ENCODE measurements at regions not wholly inside any gene's neighbourhood (a gene's known extent, or its start where the extent isn't known, plus 50 kb on each side); places are given as distances from the start of the nearest gene placed in this dataset.
"Not testable (repeated sequence)": the region's sequence is repeated elsewhere in the genome, so short reads cannot be mapped to it uniquely, and the experiment has no call there.

DNA sequence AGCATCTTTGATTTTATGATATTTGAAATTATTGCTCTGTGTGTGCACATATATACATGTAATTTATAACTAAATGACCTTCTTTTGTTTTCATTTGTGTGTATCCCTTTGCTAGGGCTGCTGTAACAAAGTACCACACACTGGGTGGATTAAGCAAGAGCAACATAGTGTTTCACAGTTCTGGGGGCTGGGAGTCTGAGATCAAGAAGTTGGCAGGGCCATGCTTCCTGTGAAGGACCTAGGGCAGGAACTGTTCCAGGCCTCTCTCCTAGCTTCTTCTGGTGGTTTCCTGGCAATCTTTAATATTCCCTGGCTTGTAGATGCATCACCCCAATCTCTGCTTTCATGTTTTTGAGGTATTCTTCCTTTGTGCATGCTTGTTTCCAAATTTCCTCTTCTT is 1043.9 kb downstream of the TSN start:
- H3K4me3 ChIP-seq, result no peak overlapping the region
- ATAC-seq (no peak), DNase-seq (no peak)
- TF ChIP-seq, protein P1, sequence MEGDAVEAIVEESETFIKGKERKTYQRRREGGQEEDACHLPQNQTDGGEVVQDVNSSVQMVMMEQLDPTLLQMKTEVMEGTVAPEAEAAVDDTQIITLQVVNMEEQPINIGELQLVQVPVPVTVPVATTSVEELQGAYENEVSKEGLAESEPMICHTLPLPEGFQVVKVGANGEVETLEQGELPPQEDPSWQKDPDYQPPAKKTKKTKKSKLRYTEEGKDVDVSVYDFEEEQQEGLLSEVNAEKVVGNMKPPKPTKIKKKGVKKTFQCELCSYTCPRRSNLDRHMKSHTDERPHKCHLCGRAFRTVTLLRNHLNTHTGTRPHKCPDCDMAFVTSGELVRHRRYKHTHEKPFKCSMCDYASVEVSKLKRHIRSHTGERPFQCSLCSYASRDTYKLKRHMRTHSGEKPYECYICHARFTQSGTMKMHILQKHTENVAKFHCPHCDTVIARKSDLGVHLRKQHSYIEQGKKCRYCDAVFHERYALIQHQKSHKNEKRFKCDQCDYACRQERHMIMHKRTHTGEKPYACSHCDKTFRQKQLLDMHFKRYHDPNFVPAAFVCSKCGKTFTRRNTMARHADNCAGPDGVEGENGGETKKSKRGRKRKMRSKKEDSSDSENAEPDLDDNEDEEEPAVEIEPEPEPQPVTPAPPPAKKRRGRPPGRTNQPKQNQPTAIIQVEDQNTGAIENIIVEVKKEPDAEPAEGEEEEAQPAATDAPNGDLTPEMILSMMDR (IDR thresholded peaks at IDR 0.05), result no peak
- no peaks in the 10 kb centered on the region for H3K9me3 ChIP-seq
- intact Hi-C loops (cut with DNase I), result no loop called here
- no peaks in the 10 kb centered on the region for H3K27me3 ChIP-seq (ENCODE audit: insufficient read depth in 3 of 3, low read length in 2 of 3)
- no peaks in the 10 kb centered on the region for H3K36me3 ChIP-seq (ENCODE audit: insufficient read depth in 1 of 2, low read depth in 1 of 2)
- no peak overlapping the region for H3K27ac ChIP-seq
- H3K4me1 ChIP-seq, result no peaks in the 10 kb centered on the region

DNA sequence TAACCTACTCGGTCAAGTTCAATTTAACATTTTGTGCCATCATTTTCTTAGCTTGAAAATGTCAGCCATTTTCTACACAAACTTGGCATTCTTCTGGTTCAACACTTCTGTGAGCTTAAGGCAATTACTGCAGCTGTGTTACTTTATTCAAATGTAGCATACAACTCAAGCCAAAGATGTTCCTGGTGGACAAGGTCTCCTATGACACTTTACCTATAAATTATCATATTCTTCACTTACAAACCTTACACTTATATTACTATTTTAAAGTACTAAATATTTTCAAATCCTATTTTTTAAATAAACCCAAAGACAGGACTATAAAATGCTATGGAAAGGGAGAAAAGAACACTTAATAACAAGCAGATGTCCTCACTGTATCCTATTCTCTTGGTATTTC is 1045.3 kb downstream of the TSN start:
- 72 to 79% (median 74%) methylated on average over 1 of the region's 1 CpG for WGBS, 3 donors
- H3K4me1 ChIP-seq, result no peaks in the 10 kb centered on the region
- intact Hi-C loops (cut with DNase I), result no loop called here
- H3K4me3 ChIP-seq, result no peak overlapping the region
- no peak overlapping the region for H3K27ac ChIP-seq
- TF ChIP-seq, protein P1 (IDR thresholded peaks at IDR 0.05), result no peak
- DNase-seq (no peak), ATAC-seq (no peak)
- H3K27me3 ChIP-seq (ENCODE audit: insufficient read depth in 3 of 3, low read length in 2 of 3), result no peaks in the 10 kb centered on the region
- H3K9me3 ChIP-seq, result no peaks in the 10 kb centered on the region
- H3K36me3 ChIP-seq (ENCODE audit: insufficient read depth in 1 of 2, low read depth in 1 of 2), result no peaks in the 10 kb centered on the region

DNA sequence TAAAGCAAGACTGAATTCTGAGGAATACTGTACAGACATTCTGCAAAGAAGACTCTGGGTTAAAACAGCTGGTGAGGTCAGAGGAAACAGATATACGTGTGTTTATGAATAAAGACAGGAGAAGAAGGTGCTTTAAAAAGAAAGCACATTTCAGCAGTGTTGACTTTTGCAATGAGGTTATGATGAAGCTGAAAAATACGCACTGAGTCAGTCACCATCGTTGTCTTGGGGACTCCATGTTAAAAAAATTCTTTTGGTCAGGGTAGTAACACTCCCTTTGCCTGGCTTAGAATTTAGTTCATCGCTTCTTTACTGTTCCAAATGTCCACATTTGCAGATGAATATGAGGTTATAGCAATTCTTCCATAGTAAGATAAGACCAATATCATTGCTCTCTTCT is 1049.0 kb downstream of the TSN start:
- Histone ChIP-seq H3K36me3 (ENCODE audit: insufficient read depth in 1 of 2, low read depth in 1 of 2) (no peaks in the 10 kb centered on the region), H3K27ac (no peak overlapping the region), H3K27me3 (ENCODE audit: insufficient read depth in 3 of 3, low read length in 2 of 3) (no peaks in the 10 kb centered on the region), H3K4me1 (no peaks in the 10 kb centered on the region), H3K4me3 (no peak overlapping the region), H3K9me3 (no peaks in the 10 kb centered on the region)
- intact Hi-C loops (cut with DNase I), result no loop called here
- DNase-seq, result no peak
- TF ChIP-seq, protein P1 (IDR thresholded peaks at IDR 0.05), result no peak
- ATAC-seq, result no peak
- WGBS, 3 donors, result 80 to 84% (median 82%) methylated on average over 4 of the region's 4 CpGs

DNA sequence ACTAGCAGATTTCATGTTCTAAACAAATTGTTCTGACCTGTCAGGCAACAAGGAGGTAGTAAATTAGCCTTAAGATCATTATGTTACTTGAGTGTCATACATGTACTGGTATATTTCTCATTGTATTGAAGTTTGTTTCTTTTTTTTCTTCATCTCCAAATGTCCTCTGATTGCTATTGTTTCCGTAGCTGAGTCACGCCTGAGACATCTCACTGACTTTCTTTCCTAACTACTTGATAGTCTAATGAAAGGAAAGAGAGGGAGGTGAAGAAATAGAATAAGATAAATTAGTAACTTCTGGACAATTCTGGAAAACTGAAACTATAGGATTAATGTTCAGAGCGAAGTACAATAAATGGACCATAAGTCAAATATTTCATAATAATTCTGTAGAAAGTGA is 1049.9 kb downstream of the TSN start:
- no peak for DNase-seq
- intact Hi-C loops (cut with DNase I), result no loop called here
- H3K27me3 ChIP-seq (ENCODE audit: insufficient read depth in 3 of 3, low read length in 2 of 3), result no peaks in the 10 kb centered on the region
- no peak overlapping the region for H3K4me3 ChIP-seq
- H3K4me1 ChIP-seq, result no peaks in the 10 kb centered on the region
- WGBS, 3 donors, result 87 to 89% (median 89%) methylated on average over 3 of the region's 3 CpGs
- TF ChIP-seq, protein P1 (IDR thresholded peaks at IDR 0.05), result no peak
- H3K27ac ChIP-seq, result no peak overlapping the region
- ATAC-seq, result no peak
- no peaks in the 10 kb centered on the region for H3K36me3 ChIP-seq (ENCODE audit: insufficient read depth in 1 of 2, low read depth in 1 of 2)
- no peaks in the 10 kb centered on the region for H3K9me3 ChIP-seq

DNA sequence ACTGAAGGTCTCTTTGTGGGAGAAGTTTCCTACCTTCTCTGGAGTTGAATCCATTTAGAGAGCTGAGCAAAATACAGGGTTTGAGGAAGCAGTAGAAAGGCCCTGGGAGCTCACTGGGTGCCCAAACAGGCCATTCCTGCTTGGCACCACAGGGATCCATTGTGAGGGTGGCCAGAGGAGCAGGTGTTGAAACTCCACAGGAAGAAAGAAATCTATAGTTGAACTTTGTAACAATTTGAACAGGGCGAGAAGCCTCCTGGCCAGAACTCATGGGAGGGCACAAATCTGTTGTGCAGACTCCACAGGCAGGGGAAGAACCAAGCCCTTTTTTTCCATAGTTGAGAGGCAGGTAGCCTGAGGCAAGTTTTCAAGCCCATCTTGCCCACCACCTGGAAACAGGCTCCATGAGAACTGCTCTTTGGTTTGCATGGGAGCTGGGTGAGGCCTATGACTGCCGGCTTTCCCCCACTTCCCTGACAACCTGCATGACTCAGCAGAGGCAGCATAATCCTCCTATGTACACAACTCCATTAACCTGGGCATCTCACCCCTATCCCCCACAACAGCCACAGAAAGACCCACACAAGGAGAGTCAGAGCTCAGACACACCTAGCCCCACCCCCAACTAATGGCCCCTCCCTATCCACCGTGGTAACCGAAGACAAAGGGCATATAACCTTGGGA is 1053.0 kb downstream of the TSN start:
- WGBS, 3 donors, result 89 to 95% (median 90%) methylated on average over 4 of the region's 4 CpGs
- Histone ChIP-seq H3K4me1 (no peaks in the 10 kb centered on the region), H3K27ac (no peak overlapping the region), H3K4me3 (no peak overlapping the region), H3K27me3 (ENCODE audit: insufficient read depth in 3 of 3, low read length in 2 of 3) (no peaks in the 10 kb centered on the region), H3K36me3 (ENCODE audit: insufficient read depth in 1 of 2, low read depth in 1 of 2) (no peaks in the 10 kb centered on the region), H3K9me3 (no peaks in the 10 kb centered on the region)
- TF ChIP-seq, protein P1 (IDR thresholded peaks at IDR 0.05), result no peak
- intact Hi-C loops (cut with DNase I), result no loop called here
- DNase-seq, result no peak
- no peak for ATAC-seq

DNA sequence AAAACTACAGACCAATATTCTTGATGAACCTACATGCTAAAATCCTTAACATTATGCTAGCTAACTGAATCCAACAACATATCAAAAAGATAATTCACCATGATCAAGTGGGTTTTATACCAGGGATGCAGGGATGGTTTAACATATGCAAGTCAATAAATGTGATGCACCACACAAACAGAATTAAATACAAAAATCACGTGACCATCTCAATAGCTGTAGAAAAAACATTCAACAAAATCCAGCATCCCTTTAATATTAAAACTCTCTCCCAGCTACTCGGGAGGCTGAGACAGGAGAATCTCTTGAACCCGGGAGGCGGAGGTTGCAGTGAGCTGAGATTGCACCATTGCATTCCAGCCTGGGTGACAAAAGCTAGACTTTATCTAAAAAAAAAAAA is 1056.8 kb downstream of the TSN start:
- H3K36me3 ChIP-seq (ENCODE audit: insufficient read depth in 1 of 2, low read depth in 1 of 2); intact Hi-C loops (cut with DNase I); H3K27me3 ChIP-seq (ENCODE audit: insufficient read depth in 3 of 3, low read length in 2 of 3); DNase-seq; ATAC-seq; H3K4me1 ChIP-seq; H3K4me3 ChIP-seq; H3K27ac ChIP-seq; H3K9me3 ChIP-seq: not testable (repeated sequence)
- WGBS, 3 donors, result 74 to 86% (median 83%) methylated on average over 4 of the region's 4 CpGs
